ENCODE measurements at regions not wholly inside any gene's neighbourhood (a gene's known extent, or its start where the extent isn't known, plus 50 kb on each side); places are given as distances from the start of the nearest gene placed in this dataset.

- TF ChIP-seq POLR2A (IDR thresholded peaks at IDR 0.05) (no peak), POLR2AphosphoS5 (IDR thresholded peaks at IDR 0.05) (no peak)
These were observed 691.8 kb upstream of the NRXN1 start for GRCh38 chr2:51723691-51724090.

Measured in transverse colon (tissue), 3 donors.